ENCODE measurements at regions not wholly inside any gene's neighbourhood (a gene's known extent, or its start where the extent isn't known, plus 50 kb on each side); places are given as distances from the start of the nearest gene placed in this dataset.
A peak's percentile ranks its signal among the peaks of the same experiment; 100 is the strongest.

DNA sequence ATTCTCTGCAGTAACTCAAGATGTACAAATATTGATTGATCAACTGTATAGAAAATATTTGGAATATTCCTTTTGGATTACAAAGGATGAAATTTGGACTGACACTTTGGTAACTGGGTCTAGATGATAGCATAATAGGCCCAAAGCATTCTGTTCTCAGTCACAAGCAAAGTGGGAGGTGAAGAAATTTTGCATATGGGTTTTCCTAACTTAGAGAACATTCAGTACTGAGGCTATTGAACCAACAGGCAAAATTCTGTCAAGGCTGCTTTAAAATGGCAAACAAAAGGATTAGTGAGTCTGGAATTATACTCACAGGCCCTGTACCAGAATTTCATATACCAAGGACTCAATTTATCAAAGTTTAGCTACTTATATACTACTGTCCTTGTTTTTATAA lies 1020.6 kb downstream of the TLE4 start:
- no peak for DNase-seq

DNA sequence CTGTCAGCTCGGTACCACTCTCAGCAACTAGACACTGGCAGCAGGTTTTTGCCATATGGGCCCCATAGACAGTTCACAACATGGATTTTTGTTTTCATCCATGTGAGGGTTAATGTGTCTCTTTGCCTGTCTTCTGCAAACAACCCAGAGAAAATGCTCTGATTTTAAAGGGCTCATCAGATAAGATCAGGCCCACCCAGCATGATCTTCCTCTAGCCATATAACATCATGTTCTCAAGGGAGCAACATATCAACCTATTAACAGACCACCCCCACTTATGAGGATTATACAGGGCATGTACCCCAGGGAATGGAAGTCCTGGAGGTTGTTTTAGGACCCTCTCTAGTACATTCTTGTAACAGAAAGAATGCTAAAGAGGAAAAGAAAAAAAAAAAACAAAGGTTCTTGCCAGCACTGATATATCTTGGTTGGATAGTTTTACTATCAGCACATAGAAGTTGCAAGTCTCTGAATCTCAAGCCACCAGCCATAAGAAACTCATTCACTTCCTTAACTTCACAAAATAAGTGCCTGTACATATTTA lies 1015.1 kb downstream of the TLE4 start:
- no peak for DNase-seq

DNA sequence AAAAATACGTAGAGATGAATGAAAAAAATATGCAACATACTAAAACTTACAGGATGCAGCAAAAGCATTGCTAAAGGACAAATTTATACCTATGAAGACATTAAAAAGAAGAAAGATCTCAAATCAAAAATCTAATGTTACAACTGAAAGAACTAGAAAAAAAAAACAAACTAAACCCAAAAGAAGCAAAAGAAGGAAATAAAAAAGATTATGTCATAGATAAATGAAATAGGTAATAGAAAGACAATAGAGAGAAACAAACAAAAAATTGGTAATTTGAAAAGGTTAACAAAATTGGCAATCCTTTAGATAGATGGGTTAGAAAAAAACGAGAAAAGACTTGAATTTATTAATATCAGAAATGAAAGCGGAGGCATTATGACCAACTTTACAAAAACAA lies 1000.2 kb downstream of the TLE4 start:
- no peak for DNase-seq

GRCh38 chr9:80569236-80569635 lies 997.5 kb downstream of the TLE4 start:
- no peak for DNase-seq

DNA sequence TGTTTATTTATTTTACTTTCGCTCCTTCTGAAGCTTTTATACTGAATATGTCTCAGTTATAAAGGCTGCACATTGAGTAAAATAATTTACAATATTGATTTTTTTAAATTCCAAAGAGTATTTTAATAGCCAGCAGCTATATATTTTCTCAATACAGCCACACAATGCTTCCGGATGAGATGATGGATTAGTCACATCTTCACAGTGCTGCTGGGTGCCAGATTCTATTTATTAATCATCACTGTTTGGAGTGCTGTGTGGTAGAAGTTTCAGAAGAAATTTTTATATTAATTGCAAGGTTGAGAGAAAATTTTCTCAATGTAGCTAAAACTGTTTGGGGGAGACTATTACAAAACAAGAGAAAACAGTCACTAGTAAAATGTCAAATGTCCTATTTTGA lies 989.8 kb downstream of the TLE4 start:
- DNase-seq = no peak

GRCh38 chr9:80560976-80561375 lies 989.2 kb downstream of the TLE4 start:
- DNase-seq = no peak

DNA sequence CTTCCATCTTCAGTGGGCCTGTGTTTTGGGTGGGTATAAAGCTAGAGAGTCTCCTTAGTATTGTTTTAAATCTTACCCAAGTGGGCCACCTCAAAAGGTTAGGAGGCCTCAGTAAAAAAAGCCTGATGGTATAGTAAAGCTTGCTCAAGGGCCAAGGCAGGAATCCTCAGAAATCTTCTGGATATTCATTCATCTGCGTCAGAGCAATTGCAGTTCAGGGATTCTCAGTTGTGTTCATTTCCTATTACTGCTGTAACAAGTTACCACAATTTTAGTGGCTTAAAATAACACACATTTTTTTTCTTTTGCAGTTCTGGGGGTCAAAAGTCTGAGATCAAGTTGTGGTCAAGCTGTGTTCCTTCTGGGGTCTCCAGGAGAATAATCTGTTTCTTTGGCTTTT lies 985.5 kb downstream of the TLE4 start:
- DNase-seq = no peak

- DNase-seq = no peak
These were observed 984.9 kb downstream of the TLE4 start for GRCh38 chr9:80556631-80557030.

GRCh38 chr9:80555782-80556325 lies 984.1 kb downstream of the TLE4 start:
- DNase-seq = no peak

DNA sequence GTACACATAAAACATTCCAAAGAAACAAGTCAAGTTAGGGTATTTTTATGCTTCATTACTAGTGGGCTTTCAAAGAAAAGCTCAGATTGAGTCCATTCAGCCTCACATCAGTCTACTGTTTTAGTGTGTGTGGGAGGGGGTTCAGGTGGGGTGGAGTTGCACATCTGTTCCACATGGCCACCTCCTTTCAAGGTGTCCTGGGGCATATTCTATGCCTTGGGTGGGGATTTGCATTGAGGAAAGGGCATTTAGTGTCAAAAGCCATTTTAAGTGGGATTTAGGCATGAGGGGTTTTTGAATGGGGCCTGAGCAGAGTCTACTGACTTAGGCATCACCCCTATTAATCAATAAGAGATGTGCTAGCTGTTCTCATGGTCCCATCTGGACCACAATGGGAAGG lies 983.1 kb downstream of the TLE4 start:
- no peak for DNase-seq

GRCh38 chr9:80554301-80554700 lies 982.5 kb downstream of the TLE4 start:
- DNase-seq = no peak

GRCh38 chr9:80552931-80553330 lies 981.2 kb downstream of the TLE4 start:
- no peak for DNase-seq

DNA sequence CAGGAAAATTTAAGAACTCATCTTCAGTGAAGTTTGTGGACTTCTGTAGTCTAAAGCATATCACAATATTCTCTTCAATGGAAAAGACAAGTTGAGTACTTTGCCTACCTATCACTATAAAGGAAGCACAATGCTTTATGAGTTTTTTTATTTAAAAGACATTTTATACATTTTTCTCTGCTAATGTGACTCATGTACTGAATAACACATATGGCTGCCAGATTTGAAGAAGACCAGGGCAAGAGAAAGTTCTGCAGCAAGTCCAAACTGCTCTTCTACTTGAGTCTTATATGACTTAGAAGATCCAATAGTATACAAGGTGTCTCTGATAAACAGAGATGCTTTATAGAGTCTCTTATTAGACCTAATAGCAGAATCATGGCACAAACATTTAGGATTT lies 978.4 kb downstream of the TLE4 start:
- no peak for DNase-seq

DNA sequence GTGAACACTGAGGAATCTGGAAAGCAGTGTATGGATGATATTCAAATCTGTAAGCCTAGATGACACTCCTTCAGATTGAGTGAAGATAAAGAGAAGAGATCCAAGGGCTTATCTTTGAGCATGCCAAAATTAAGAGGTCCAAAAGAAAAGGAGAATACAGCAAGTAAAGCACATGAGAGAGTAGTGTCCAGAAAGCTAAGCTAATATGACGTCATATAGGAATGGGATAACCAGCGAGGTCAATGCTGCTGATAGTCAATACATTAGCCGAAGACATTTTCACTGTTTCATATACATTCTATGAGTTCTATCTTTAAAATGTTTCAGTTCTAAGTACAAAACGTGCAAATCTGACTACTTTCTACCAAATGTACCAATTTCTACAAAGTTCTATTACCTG lies 975.8 kb downstream of the TLE4 start:
- DNase-seq = no peak

DNA sequence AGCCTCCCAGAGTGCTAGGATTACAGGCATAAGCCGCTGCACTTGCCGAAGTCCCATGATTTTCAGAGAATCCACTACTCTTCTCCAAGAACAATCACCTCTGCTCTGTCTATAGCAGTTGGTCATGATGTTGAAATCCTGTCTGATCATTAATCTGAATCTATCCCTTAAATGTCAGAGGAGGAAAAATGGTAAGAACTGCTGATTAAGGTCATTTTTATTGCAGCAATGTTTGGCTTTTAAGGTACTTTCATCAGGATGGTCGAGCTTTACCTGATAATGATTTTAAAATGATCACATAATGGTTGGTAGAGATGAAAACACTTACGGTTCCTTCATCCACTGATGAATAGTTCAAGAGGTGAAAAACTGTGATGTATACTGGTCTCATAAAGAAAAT lies 968.6 kb downstream of the TLE4 start:
- DNase-seq = no peak

DNA sequence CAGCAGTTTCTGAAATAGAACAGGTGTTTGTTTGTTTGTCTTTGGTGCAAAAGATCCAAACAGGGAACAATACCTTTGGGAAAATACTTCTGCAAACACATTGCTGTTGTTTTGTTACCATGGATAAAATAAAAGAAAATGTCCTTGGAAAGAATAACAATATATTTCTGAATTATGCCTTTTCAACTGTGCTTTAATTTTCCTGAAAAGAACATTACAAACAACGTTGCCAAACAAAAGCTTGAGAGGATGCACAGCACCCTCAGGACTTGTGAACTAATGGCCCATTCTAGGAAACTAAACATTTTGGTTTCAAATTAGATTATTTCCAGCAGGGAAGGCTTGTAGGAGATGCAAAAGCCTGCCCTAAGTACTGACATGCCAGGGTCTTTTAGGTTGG lies 967.2 kb downstream of the TLE4 start:
- DNase-seq = no peak

GRCh38 chr9:80522465-80522864 lies 950.7 kb downstream of the TLE4 start:
- DNase-seq = no peak

DNA sequence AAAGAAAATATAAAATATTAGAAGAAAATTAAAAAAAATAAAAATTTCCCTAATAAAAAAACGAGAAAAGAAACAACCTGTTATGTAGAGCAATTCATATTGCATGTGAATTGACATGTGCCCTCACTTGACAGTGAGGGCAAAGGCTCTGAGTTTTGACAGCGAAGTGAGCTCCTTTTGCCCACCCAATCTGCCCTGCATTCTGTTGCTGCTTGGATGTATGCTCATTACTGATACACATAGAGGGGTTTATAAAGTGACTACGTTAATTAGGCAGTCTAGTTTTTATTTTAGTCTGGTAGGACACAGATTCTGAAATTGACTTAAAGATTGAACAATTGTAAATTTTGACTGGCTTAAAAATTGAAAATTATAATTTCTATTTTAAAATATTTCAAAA lies 949.4 kb downstream of the TLE4 start:
- no peak for DNase-seq

- DNase-seq = no peak
These were observed 948.5 kb downstream of the TLE4 start for GRCh38 chr9:80520231-80520630.

GRCh38 chr9:80518441-80518840 lies 946.7 kb downstream of the TLE4 start:
- no peak for DNase-seq

DNA sequence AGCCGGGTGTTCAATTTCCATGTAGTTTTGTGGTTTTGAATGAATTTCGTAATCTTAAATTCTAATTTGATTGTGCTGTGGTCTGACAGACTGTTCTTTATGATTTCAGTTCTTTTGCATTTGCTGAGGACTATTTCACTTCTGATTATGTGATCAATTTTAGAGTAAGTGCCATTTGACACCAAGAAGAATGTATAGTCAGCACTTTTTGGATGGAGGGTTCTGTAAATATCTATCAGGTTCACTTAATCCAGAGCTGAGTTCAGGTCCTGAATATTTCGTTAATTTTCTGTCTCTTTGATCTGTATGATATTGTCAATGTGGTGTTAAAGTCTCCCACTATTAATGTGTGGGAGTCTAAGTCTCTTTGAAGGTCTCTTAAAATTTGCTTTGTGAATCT lies 944.9 kb downstream of the TLE4 start:
- DNase-seq = no peak

- DNase-seq = peak; percentile 0
These were observed 937.6 kb downstream of the TLE4 start for GRCh38 chr9:80509358-80509757.

- DNase-seq = no peak
These were observed 935.8 kb downstream of the TLE4 start for GRCh38 chr9:80507611-80508010.

DNA sequence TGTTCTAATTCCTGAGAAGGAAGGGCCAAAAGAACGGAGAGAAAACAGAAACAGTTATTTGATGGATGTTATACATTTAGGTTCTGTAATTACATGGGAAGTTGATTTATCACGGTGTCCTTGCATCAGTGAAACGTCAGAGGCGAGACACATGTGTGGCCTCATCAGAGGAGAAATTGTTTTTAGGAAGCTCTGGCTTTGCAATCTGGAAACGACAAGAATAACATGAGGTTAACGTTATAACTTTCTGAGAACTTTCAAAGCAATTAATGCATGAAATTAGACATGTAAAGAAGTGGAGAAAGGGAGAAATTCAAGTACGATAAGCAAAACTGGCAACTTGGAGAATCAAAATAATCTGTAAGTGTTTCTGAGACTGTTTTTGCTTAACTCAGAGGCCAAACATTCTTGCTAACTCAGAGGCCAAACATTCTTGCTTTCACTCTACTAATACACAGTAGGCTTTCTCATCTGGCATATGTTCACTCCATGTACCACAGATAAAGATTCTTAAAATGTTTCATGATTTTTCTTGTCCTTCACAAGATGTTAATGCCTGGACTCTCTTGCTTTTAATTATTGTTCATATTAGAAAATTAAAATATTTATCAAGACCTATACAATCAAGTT lies 933.0 kb downstream of the TLE4 start:
- no peak for DNase-seq

DNA sequence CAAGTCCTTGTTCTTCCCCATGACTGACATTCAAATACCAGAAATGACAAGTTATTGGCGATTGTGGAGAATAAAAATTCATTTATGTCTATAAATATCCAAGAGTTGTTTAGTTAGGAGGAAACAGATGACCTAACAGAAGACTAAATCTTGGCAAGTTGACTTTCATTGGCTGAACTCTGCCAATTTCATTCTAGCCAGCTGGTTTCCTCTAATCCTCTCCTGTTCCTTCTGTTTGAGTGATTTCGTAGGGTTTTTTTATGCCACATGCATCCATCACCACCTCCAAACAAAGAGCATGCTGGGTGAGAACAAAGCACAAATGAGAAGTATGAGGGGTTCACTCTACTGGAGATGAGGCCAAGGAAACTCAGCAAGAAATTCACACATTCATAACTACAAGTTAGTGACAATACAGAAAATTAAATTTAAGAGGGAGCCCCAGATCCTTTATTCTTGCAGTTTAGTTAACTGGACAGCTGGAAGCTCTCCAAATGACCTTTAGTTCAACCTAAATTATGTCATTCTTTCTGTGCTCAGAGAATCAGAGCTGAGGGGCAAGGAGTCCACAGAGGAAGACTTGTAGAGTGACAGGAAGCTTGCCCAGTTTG lies 932.0 kb downstream of the TLE4 start:
- DNase-seq = no peak
